H1 (cell line): ENCODE measurements at regions not wholly inside any gene's neighbourhood (a gene's known extent, or its start where the extent isn't known, plus 50 kb on each side); places are given as distances from the start of the nearest gene placed in this dataset.

Source experiments
- CTCF ChIA-PET: fragments of 300-600 bp; sonication (Branson Sonifier 250); formaldehyde crosslinking; loops from one replicate; lab custom pipeline; 2021; ENCODE audit not compliant: partially characterized antibody; lab: Charles Lee
- POLR2A ChIA-PET: fragments of 300-600 bp; sonication (Branson Sonifier 250); formaldehyde crosslinking; loops from one replicate; lab custom pipeline; 2021; ENCODE audit warnings: inconsistent platforms; ENCODE audit not compliant: partially characterized antibody; lab: Charles Lee
- DNase-seq, 2 experiments: peaks; one replicate each; pipeline versions ENCODE4 v3.0.0 to v3.0.0-alpha.2; 2010 to 2022; ENCODE audit warnings: low spot score in 2 of 2, low read depth in 1 of 2, mixed read lengths in 1 of 2
- FAIRE-seq: peaks from 2 replicates; lab custom pipeline; 2011; peaks lifted over from hg19 to GRCh38; lab: Jason Lieb, UNC
- H2AFZ ChIP-seq: 2 replicates; pipeline ENCODE4 v1.8.1; 2012; ENCODE audit warnings: low read length, inconsistent platforms
- H2AK5ac ChIP-seq: 2 replicates; pipeline ENCODE4 v1.6.1; 2013; ENCODE audit warnings: low read depth, low read length
- H2BK120ac ChIP-seq: replicated peaks from 2 replicates; pipeline ENCODE3; 2013; ENCODE audit warnings: low read depth, low read length, inconsistent platforms
- H2BK12ac ChIP-seq: 2 replicates; pipeline ENCODE4 v1.6.1; 2013; ENCODE audit warnings: low read depth, low read length
- H2BK15ac ChIP-seq: 2 replicates; pipeline ENCODE4 v1.6.1; 2013; ENCODE audit warnings: low read length
- H2BK20ac ChIP-seq: 2 replicates; pipeline ENCODE4 v1.6.1; 2013; ENCODE audit warnings: low read length
- H2BK5ac ChIP-seq: 2 replicates; pipeline ENCODE4 v1.6.1; 2013; ENCODE audit warnings: low read depth, low read length
- H3K14ac ChIP-seq: 2 replicates; pipeline ENCODE4 v1.6.1; 2013; ENCODE audit warnings: inconsistent platforms; ENCODE audit not compliant: insufficient read length
- H3K18ac ChIP-seq: 2 replicates; pipeline ENCODE4 v1.6.1; 2013; ENCODE audit warnings: low read length; ENCODE audit errors: extremely low read depth
- H3K23ac ChIP-seq: 2 replicates; pipeline ENCODE4 v1.6.1; 2013; ENCODE audit warnings: inconsistent platforms; ENCODE audit not compliant: insufficient read length
- H3K23me2 ChIP-seq: 2 replicates; pipeline ENCODE4 v1.6.1; 2013; ENCODE audit warnings: low read depth, low read length
- H3K27ac ChIP-seq: 2 replicates; pipeline ENCODE4 v1.6.1; 2011; ENCODE audit warnings: low read depth, low read length, inconsistent platforms
- H3K27me3 ChIP-seq, 4 experiments: replicated peaks in 1 of 4; 1 replicate in 1 of 4; 2 replicates in 3 of 4; pipeline versions ENCODE4 v1.6.1 to v1.8.1; 2011 to 2013; ENCODE audit warnings: low read length in 3 of 4, mild to moderate bottlenecking in 3 of 4, inconsistent platforms in 2 of 4, mixed read lengths in 2 of 4, moderate library complexity in 1 of 4; ENCODE audit not compliant: control insufficient read depth in 3 of 4, insufficient read depth in 3 of 4; ENCODE audit errors: extremely low read depth in 1 of 4
- H3K36me3 ChIP-seq, 4 experiments: 2 replicates each; pipeline versions ENCODE4 v1.6.1 to v1.8.1; 2011 to 2013; ENCODE audit warnings: mild to moderate bottlenecking in 4 of 4, low read length in 3 of 4, moderate library complexity in 2 of 4, control low read depth in 1 of 4, inconsistent platforms in 1 of 4; ENCODE audit not compliant: insufficient read depth in 4 of 4, control insufficient read depth in 2 of 4
- H3K4ac ChIP-seq: replicated peaks from 2 replicates; pipeline ENCODE3; 2013; ENCODE audit warnings: low read length, low read depth, mixed read lengths, inconsistent platforms; ENCODE audit not compliant: insufficient read length
- H3K4me1 ChIP-seq, 4 experiments: replicated peaks in 1 of 4; 1 replicate in 1 of 4; 2 replicates in 3 of 4; pipeline versions ENCODE4 v1.6.1 to v1.8.1; 2011 to 2013; ENCODE audit warnings: low read length in 3 of 4, inconsistent platforms in 2 of 4, mixed read lengths in 1 of 4; ENCODE audit not compliant: insufficient read depth in 4 of 4, control insufficient read depth in 3 of 4
- H3K4me2 ChIP-seq, 2 experiments: 2 replicates each; pipeline versions ENCODE4 v1.6.1 to v1.8.1; 2011 to 2013; ENCODE audit warnings: low read depth in 2 of 2, low read length in 2 of 2, control low read depth in 1 of 2, inconsistent platforms in 1 of 2, mild to moderate bottlenecking in 1 of 2; ENCODE audit not compliant: insufficient read depth in 1 of 2
- H3K4me3 ChIP-seq, 4 experiments: fragments of 200-600, 300-600 bp in 1 of 4; sonication (generic), shearing (Covaris generic), sonication (Bioruptor Twin) in 1 of 4; 2 replicates each; pipeline versions ENCODE4 v1.5.1 to v1.8.1; 2011 to 2016; ENCODE audit warnings: low read length in 4 of 4, low read depth in 3 of 4, control low read depth in 2 of 4, inconsistent platforms in 2 of 4, mild to moderate bottlenecking in 2 of 4, mixed read lengths in 1 of 4, moderate library complexity in 1 of 4; ENCODE audit not compliant: insufficient read depth in 2 of 4; ENCODE audit errors: extremely low read depth in 1 of 4
- H3K56ac ChIP-seq: replicated peaks from 2 replicates; pipeline ENCODE3; 2013; ENCODE audit warnings: low read depth, mild to moderate bottlenecking, mixed read lengths, low read length, inconsistent platforms; ENCODE audit not compliant: insufficient read length
- H3K79me1 ChIP-seq: 2 replicates; pipeline ENCODE4 v1.6.1; 2013; ENCODE audit warnings: low read depth, low read length, control low read depth
- H3K79me2 ChIP-seq, 2 experiments: 2 replicates each; pipeline versions ENCODE4 v1.6.1 to v1.8.1; 2012 to 2013; ENCODE audit warnings: low read length in 2 of 2, mild to moderate bottlenecking in 2 of 2, inconsistent platforms in 1 of 2; ENCODE audit not compliant: insufficient read depth in 2 of 2, control insufficient read depth in 1 of 2
- H3K9ac ChIP-seq, 4 experiments: replicated peaks in 1 of 4; 1 replicate in 1 of 4; 2 replicates in 3 of 4; pipeline versions ENCODE4 v1.6.1 to v1.8.1; 2011 to 2013; ENCODE audit warnings: low read depth in 3 of 4, low read length in 3 of 4, control low read depth in 2 of 4, mild to moderate bottlenecking in 2 of 4, moderate library complexity in 2 of 4, inconsistent platforms in 1 of 4; ENCODE audit errors: extremely low read depth in 1 of 4
- H3K9me3 ChIP-seq, 2 experiments: 2 replicates each; pipeline versions ENCODE4 v1.6.1 to v1.8.1; 2012 to 2013; ENCODE audit warnings: mild to moderate bottlenecking in 2 of 2, moderate library complexity in 2 of 2, control low read depth in 1 of 2, inconsistent platforms in 1 of 2, low read depth in 1 of 2, low read length in 1 of 2, mixed read lengths in 1 of 2; ENCODE audit not compliant: insufficient read depth in 2 of 2
- H4K20me1 ChIP-seq, 2 experiments: replicated peaks in 1 of 2; 2 replicates each; pipeline versions ENCODE3 to v1.8.1; 2011 to 2013; ENCODE audit warnings: inconsistent platforms in 2 of 2, low read length in 2 of 2, mild to moderate bottlenecking in 1 of 2; ENCODE audit not compliant: insufficient read depth in 2 of 2, control insufficient read depth in 1 of 2
- H4K5ac ChIP-seq: 2 replicates; pipeline ENCODE4 v1.6.1; 2013; ENCODE audit warnings: low read length, low read depth, mixed read lengths, inconsistent platforms; ENCODE audit not compliant: insufficient read length
- H4K8ac ChIP-seq: 2 replicates; pipeline ENCODE4 v1.8.0; 2013; ENCODE audit warnings: mild to moderate bottlenecking, moderate library complexity, low read length, inconsistent platforms; ENCODE audit not compliant: insufficient read depth; ENCODE audit errors: extremely low read depth
- H4K91ac ChIP-seq: replicated peaks from 2 replicates; pipeline ENCODE3; 2013; ENCODE audit warnings: low read length, mixed read lengths, inconsistent platforms; ENCODE audit not compliant: insufficient read length
- BRCA1 ChIP-seq: IDR thresholded peaks from 2 replicates; pipeline ENCODE4 v1.6.1; 2012; ENCODE audit warnings: low read depth, low read length, improper control_type of control experiment
- CHD2 ChIP-seq: IDR thresholded peaks from 2 replicates; pipeline ENCODE4 v1.6.1; 2012; ENCODE audit warnings: low read length, improper control_type of control experiment
- CTBP2 ChIP-seq: IDR thresholded peaks from 2 replicates; pipeline ENCODE4 v1.7.0; 2011; ENCODE audit warnings: borderline replicate concordance, mild to moderate bottlenecking, moderate library complexity, mixed read lengths, low read length; ENCODE audit not compliant: insufficient read depth, insufficient read length
- EGR1 ChIP-seq: IDR thresholded peaks from 2 replicates; pipeline ENCODE4 v1.6.1; 2011; ENCODE audit warnings: low read depth, low read length, borderline replicate concordance
- EP300 ChIP-seq, 2 experiments: IDR thresholded peaks; 1 replicate in 1 of 2; 2 replicates in 1 of 2; pipeline ENCODE4 v1.6.1; 2011 to 2012; ENCODE audit warnings: low read depth in 2 of 2, low read length in 2 of 2, mild to moderate bottlenecking in 2 of 2, borderline replicate concordance in 1 of 2, inconsistent platforms in 1 of 2, moderate library complexity in 1 of 2
- GABPA ChIP-seq: IDR thresholded peaks from 2 replicates; pipeline ENCODE4 v1.6.1; 2011; ENCODE audit warnings: mild to moderate bottlenecking, low read length, moderate library complexity, borderline replicate concordance; ENCODE audit not compliant: insufficient read depth
- JUND ChIP-seq: IDR thresholded peaks from 2 replicates; pipeline ENCODE4 v1.6.1; 2011; ENCODE audit warnings: mild to moderate bottlenecking, improper control_type of control experiment, low read length
- KDM5A ChIP-seq: fragments of 200-600 bp; IDR thresholded peaks from 2 replicates; pipeline ENCODE4 v1.7.1; 2012; ENCODE audit warnings: mild to moderate bottlenecking, low read length, inconsistent platforms, mixed read lengths
- PHF8 ChIP-seq: fragments of 200-600 bp; sonication (generic); conservative IDR thresholded peaks from 2 replicates; pipeline ENCODE4 v1.7.1; 2012; ENCODE audit warnings: low read depth, mild to moderate bottlenecking, inconsistent platforms, low read length, moderate library complexity
- RAD21 ChIP-seq, 2 experiments: IDR thresholded peaks in 1 of 2; conservative IDR thresholded peaks in 1 of 2; 2 replicates each; pipeline ENCODE4 v1.6.1; 2011; ENCODE audit warnings: low read depth in 2 of 2, low read length in 2 of 2, improper control_type of control experiment in 1 of 2, inconsistent platforms in 1 of 2, mild to moderate bottlenecking in 1 of 2, moderate library complexity in 1 of 2
- SAP30 ChIP-seq: fragments of 300-600 bp; sonication (generic); IDR thresholded peaks from 2 replicates; pipeline ENCODE4 v1.7.1; 2012; ENCODE audit warnings: low read length, moderate library complexity, mild to moderate bottlenecking, inconsistent platforms; ENCODE audit not compliant: insufficient read depth, insufficient replicate concordance
- SIN3A ChIP-seq, 2 experiments: IDR thresholded peaks in 1 of 2; conservative IDR thresholded peaks in 1 of 2; 2 replicates each; pipeline ENCODE4 v1.6.1; 2011 to 2012; ENCODE audit warnings: low read length in 2 of 2, improper control_type of control experiment in 1 of 2, low read depth in 1 of 2, mild to moderate bottlenecking in 1 of 2
- SP4 ChIP-seq: IDR thresholded peaks from 2 replicates; pipeline ENCODE4 v1.6.1; 2012; ENCODE audit warnings: low read length, inconsistent platforms
- ZNF274 ChIP-seq: IDR thresholded peaks from 2 replicates; pipeline ENCODE4 v1.7.0; 2012; ENCODE audit warnings: low read length, borderline replicate concordance; ENCODE audit errors: extremely low read depth
- WGBS, 2 experiments: shearing (Covaris generic) in 1 of 2; methylation state at CpG; one replicate each; pipeline versions ENCODE4 v1.1.6 to v1.1.7; 2013 to 2015; ENCODE audit warnings: low lambda C conversion rate in 2 of 2, mixed read lengths in 2 of 2, inconsistent platforms in 1 of 2, low coverage in 1 of 2, missing lambda C conversion rate in 1 of 2; ENCODE audit not compliant: insufficient replicate concordance in 2 of 2, insufficient coverage in 1 of 2, insufficient read length in 1 of 2; ENCODE audit errors: extremely low coverage in 1 of 2, missing lambda C conversion rate in 1 of 2; 5-methylcytosine and 5-hydroxymethylcytosine counted together

- POLR2A ChIA-PET, result no interaction called here
- Histone ChIP-seq H4K20me1 (no peaks in the 10 kb centered on the region), H2BK5ac (no peak overlapping the region), H3K4me3 (no peak overlapping the region), H3K4me2 (no peak overlapping the region), H3K27me3 (no peaks in the 10 kb centered on the region), H3K79me1 (no peaks in the 10 kb centered on the region), H3K14ac (no peak overlapping the region), H2BK20ac (no peak overlapping the region), H3K23ac (no peak overlapping the region), H3K36me3 (no peaks in the 10 kb centered on the region), H3K56ac (no peak overlapping the region), H3K4me1 (no peaks in the 10 kb centered on the region), H2BK120ac (no peak overlapping the region), H3K23me2 (no peaks in the 10 kb centered on the region), H2AFZ (no peak overlapping the region), H2AK5ac (no peak overlapping the region), H4K91ac (no peak overlapping the region), H4K8ac (no peak overlapping the region), H3K4ac (no peak overlapping the region), H2BK12ac (no peak overlapping the region), H3K18ac (no peak overlapping the region), H4K5ac (no peak overlapping the region), H3K79me2 (no peaks in the 10 kb centered on the region), H3K27ac (no peak overlapping the region), H3K9ac (no peak overlapping the region), H2BK15ac (no peak overlapping the region), H3K9me3 (peaks cover 6 to 13% of the 10 kb centered on the region in 2 experiments; a peak in 3 of 4 replicates)
- WGBS, 2 experiments, result 90% methylated on average over 5 of the region's 5 CpGs; no CpG with 5 or more reads in 1 of the 2 experiments
- FAIRE-seq (no peak), DNase-seq (no peak)
- CTCF ChIA-PET, result no interaction called here
- TF ChIP-seq GABPA (no peak), RAD21 (IDR thresholded peaks at IDR 0.05 in 1 of 2, conservative IDR thresholded peaks at IDR 0.05 in 1 of 2; ENCODE audit: low read depth in 2 of 2, low read length in 2 of 2) (no peak), JUND (no peak), PHF8 (no peak), KDM5A (no peak), ZNF274 (no peak), EP300 (IDR thresholded peaks at IDR 0.05; ENCODE audit: borderline replicate concordance in 1 of 2, low read depth in 2 of 2, low read length in 2 of 2) (no peak), EGR1 (no peak), BRCA1 (no peak), SP4 (no peak), SAP30 (no peak), CHD2 (no peak), CTBP2 (no peak), SIN3A (conservative IDR thresholded peaks at IDR 0.05 in 1 of 2, IDR thresholded peaks at IDR 0.05 in 1 of 2; ENCODE audit: low read depth in 1 of 2, low read length in 2 of 2) (no peak)
Measured at GRCh38 chr5:159712672-159713071, 203.6 kb upstream of the ADRA1B start.
